ENCODE measurements at regions not wholly inside any gene's neighbourhood (a gene's known extent, or its start where the extent isn't known, plus 50 kb on each side); places are given as distances from the start of the nearest gene placed in this dataset.

DNA sequence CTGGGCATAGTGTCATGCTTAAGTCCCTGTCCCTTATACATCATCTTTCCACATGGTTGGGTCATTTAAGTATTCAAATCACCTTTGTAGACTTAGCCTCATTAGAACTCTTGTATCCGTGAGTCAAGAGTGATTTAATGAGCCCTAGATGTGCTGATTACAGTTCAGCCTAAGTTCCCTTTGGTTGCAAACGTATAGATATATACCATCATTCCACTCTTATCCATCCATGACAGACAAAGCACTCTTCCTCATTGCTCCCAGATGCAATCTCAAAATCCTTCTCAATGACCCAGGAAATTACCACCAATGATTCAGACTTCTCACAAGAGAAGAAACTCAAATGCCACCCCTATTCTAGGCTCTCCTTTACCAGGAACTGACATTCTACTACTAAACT is 50.2 kb upstream of the C3orf49 start:
- Histone ChIP-seq H3K27me3 (ENCODE audit: control insufficient read depth in 4 of 4, insufficient read depth in 4 of 4, low read length in 3 of 4) (no peaks in the 10 kb centered on the region), H3K27ac (ENCODE audit: low read depth in 1 of 2, low read length in 2 of 2) (no peak overlapping the region), H3K36me3 (ENCODE audit: control insufficient read depth in 4 of 4, insufficient read depth in 3 of 4, low read depth in 1 of 4, low read length in 3 of 4) (no peaks in the 10 kb centered on the region), H3K9me3 (ENCODE audit: control insufficient read depth in 4 of 4, low read length in 3 of 4) (no peaks in the 10 kb centered on the region), H3K4me3 (ENCODE audit: low read depth in 1 of 3, low read length in 3 of 3) (no peak overlapping the region), H3K9ac (ENCODE audit: low read depth in 1 of 2, low read length in 2 of 2) (no peak overlapping the region), H3K4me1 (ENCODE audit: control insufficient read depth in 4 of 4, insufficient read depth in 4 of 4, low read length in 3 of 4) (no peaks in the 10 kb centered on the region)
- no peak for TF ChIP-seq HNF4G (IDR thresholded peaks at IDR 0.05)
- no peak for TF ChIP-seq YY1 (IDR thresholded peaks at IDR 0.05)
- no peak for TF ChIP-seq NR2F2 (IDR thresholded peaks at IDR 0.05)
- TF ChIP-seq RAD21 (IDR thresholded peaks at IDR 0.05) = no peak
- TF ChIP-seq, protein P1, sequence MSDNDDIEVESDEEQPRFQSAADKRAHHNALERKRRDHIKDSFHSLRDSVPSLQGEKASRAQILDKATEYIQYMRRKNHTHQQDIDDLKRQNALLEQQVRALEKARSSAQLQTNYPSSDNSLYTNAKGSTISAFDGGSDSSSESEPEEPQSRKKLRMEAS (IDR thresholded peaks at IDR 0.05) = no peak
- no peak for TF ChIP-seq HNF4A (conservative IDR thresholded peaks at IDR 0.05)
- TF ChIP-seq GABPA (IDR thresholded peaks at IDR 0.05 in 1 of 2, conservative IDR thresholded peaks at IDR 0.05 in 1 of 2) = no peak
- TF ChIP-seq JUND (IDR thresholded peaks at IDR 0.05) = no peak
- TF ChIP-seq EGR1 (IDR thresholded peaks at IDR 0.05; ENCODE audit: low read depth in 2 of 2) = no peak
- TF ChIP-seq, protein P2, sequence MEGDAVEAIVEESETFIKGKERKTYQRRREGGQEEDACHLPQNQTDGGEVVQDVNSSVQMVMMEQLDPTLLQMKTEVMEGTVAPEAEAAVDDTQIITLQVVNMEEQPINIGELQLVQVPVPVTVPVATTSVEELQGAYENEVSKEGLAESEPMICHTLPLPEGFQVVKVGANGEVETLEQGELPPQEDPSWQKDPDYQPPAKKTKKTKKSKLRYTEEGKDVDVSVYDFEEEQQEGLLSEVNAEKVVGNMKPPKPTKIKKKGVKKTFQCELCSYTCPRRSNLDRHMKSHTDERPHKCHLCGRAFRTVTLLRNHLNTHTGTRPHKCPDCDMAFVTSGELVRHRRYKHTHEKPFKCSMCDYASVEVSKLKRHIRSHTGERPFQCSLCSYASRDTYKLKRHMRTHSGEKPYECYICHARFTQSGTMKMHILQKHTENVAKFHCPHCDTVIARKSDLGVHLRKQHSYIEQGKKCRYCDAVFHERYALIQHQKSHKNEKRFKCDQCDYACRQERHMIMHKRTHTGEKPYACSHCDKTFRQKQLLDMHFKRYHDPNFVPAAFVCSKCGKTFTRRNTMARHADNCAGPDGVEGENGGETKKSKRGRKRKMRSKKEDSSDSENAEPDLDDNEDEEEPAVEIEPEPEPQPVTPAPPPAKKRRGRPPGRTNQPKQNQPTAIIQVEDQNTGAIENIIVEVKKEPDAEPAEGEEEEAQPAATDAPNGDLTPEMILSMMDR (IDR thresholded peaks at IDR 0.05; ENCODE audit: low read depth, low read length, missing input control) = no peak
- no peak for DNase-seq (ENCODE audit: low spot score)
- WGBS = 52% methylated on average over 2 of the region's 2 CpGs
